ENCODE measurements at regions not wholly inside any gene's neighbourhood (a gene's known extent, or its start where the extent isn't known, plus 50 kb on each side); places are given as distances from the start of the nearest gene placed in this dataset.
"Not testable (repeated sequence)": the region's sequence is repeated elsewhere in the genome, so short reads cannot be mapped to it uniquely, and the experiment has no call there.

GRCh38 chr11:69869311-69869939 is 50.2 kb upstream of the FGF3 start:
- DNase-seq: no peak

GRCh38 chr11:69870766-69871165 is 51.5 kb upstream of the FGF3 start:
- no peak for DNase-seq

GRCh38 chr11:69873166-69874077 is 54.2 kb upstream of the FGF3 start:
- no peak for DNase-seq

- DNase-seq: no peak
Observed at GRCh38 chr11:69874178-69874983, 55.2 kb upstream of the FGF3 start.

- DNase-seq: no peak
Observed at GRCh38 chr11:69874984-69875624, 55.9 kb upstream of the FGF3 start.

GRCh38 chr11:69876013-69876412 is 56.8 kb upstream of the FGF3 start:
- no peak for DNase-seq

- DNase-seq: no peak
Observed at GRCh38 chr11:69877235-69877634, 58.0 kb upstream of the FGF3 start.

- not testable (repeated sequence) for DNase-seq
Observed at GRCh38 chr11:69877704-69878103, 58.5 kb upstream of the FGF3 start.

GRCh38 chr11:69878144-69878883 is 59.1 kb upstream of the FGF3 start:
- no peak for DNase-seq

- DNase-seq: no peak
Observed at GRCh38 chr11:69878927-69879728, 59.9 kb upstream of the FGF3 start.

GRCh38 chr11:69879729-69880005 is 60.5 kb upstream of the FGF3 start:
- no peak for DNase-seq

- DNase-seq: no peak
Observed at GRCh38 chr11:69880041-69880825, 61.0 kb upstream of the FGF3 start.

GRCh38 chr11:69880826-69881445 is 61.7 kb upstream of the FGF3 start:
- DNase-seq: no peak

- DNase-seq: no peak
Observed at GRCh38 chr11:69881467-69882269, 62.5 kb upstream of the FGF3 start.

GRCh38 chr11:69882270-69882608 is 63.0 kb upstream of the FGF3 start:
- no peak for DNase-seq

GRCh38 chr11:69883292-69884255 is 64.4 kb upstream of the FGF3 start:
- DNase-seq: no peak

GRCh38 chr11:69884286-69884685 is 65.1 kb upstream of the FGF3 start:
- DNase-seq: no peak

GRCh38 chr11:69884751-69885150 is 65.5 kb upstream of the FGF3 start:
- no peak for DNase-seq
